ENCODE measurements at regions not wholly inside any gene's neighbourhood (a gene's known extent, or its start where the extent isn't known, plus 50 kb on each side); places are given as distances from the start of the nearest gene placed in this dataset.

DNA sequence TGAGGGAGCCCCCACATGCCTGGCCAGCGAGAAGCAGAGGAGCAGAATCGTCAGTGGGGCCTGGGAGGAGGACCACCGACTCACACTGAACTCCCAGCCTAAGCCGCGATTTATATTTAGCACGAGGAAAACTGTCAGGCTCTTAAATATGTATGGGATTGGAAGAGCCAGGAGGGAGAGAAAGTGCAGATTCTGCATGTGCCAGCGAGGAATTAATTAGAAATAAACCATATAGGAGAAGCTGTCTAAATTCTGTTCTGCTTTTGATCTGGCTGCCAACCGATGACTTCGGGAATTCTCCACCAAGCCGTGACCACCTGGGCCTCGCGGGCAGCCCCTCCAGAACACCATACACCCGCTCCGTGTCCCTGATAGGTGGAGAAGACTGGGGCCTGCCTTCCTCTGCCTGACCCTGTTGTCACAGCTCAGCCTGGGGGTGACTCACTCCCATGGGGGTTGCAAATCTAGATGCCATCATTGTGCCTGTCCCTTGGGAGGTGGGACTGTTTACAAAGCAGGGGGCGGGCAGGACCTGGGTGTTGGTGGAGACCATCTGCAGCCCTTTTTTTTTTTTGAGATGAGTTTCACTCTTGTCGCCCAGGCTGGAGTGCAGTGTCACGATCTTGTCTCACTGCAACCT, 91.1 kb upstream of the PMEPA1 start:
- H3K27me3 Mint-ChIP-seq (ENCODE audit: unreplicated experiment): peaks cover 11% of the 10 kb centered on the region
- peak overlapping the region; percentile 3 for H3K4me3 Mint-ChIP-seq (ENCODE audit: unreplicated experiment)
- no peaks in the 10 kb centered on the region for H3K36me3 Mint-ChIP-seq (ENCODE audit: unreplicated experiment)
- TF ChIP-seq, protein P1, sequence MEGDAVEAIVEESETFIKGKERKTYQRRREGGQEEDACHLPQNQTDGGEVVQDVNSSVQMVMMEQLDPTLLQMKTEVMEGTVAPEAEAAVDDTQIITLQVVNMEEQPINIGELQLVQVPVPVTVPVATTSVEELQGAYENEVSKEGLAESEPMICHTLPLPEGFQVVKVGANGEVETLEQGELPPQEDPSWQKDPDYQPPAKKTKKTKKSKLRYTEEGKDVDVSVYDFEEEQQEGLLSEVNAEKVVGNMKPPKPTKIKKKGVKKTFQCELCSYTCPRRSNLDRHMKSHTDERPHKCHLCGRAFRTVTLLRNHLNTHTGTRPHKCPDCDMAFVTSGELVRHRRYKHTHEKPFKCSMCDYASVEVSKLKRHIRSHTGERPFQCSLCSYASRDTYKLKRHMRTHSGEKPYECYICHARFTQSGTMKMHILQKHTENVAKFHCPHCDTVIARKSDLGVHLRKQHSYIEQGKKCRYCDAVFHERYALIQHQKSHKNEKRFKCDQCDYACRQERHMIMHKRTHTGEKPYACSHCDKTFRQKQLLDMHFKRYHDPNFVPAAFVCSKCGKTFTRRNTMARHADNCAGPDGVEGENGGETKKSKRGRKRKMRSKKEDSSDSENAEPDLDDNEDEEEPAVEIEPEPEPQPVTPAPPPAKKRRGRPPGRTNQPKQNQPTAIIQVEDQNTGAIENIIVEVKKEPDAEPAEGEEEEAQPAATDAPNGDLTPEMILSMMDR (IDR thresholded peaks at IDR 0.05; ENCODE audit: partially characterized antibody, unreplicated experiment): no peak
- H3K27ac Mint-ChIP-seq (ENCODE audit: unreplicated experiment): no peak overlapping the region
- H3K4me1 Mint-ChIP-seq (ENCODE audit: low read depth, unreplicated experiment): peaks cover 22% of the 10 kb centered on the region
- H3K9me3 Mint-ChIP-seq (ENCODE audit: unreplicated experiment): peaks cover 2% of the 10 kb centered on the region
- DNase-seq: no peak

DNA sequence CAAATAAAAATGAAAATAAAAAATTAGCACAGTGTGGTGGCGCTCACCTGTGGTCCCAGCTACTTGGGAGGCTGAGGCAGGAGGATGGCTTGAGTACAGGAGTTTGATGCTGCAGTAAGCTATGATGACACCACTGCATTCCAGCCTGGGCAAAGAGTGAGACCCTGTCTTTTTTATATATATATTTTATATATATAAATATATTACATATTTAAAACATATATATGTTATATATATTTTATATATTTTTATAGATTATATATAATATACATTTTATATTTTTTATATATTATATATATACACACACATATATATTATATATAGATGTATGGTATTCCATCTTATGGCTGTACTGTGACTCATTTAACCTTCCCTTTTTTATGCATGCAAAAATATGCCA, 87.6 kb upstream of the PMEPA1 start:
- no peak for DNase-seq
- Mint-ChIP-seq H3K36me3 (ENCODE audit: unreplicated experiment) (no peaks in the 10 kb centered on the region), H3K9me3 (ENCODE audit: unreplicated experiment) (no peaks in the 10 kb centered on the region), H3K4me1 (ENCODE audit: low read depth, unreplicated experiment) (peaks cover 4% of the 10 kb centered on the region), H3K27me3 (ENCODE audit: unreplicated experiment) (peaks cover 4% of the 10 kb centered on the region), H3K4me3 (ENCODE audit: unreplicated experiment) (no peak overlapping the region), H3K27ac (ENCODE audit: unreplicated experiment) (no peak overlapping the region)
- TF ChIP-seq, protein P1 (IDR thresholded peaks at IDR 0.05; ENCODE audit: partially characterized antibody, unreplicated experiment): no peak

DNA sequence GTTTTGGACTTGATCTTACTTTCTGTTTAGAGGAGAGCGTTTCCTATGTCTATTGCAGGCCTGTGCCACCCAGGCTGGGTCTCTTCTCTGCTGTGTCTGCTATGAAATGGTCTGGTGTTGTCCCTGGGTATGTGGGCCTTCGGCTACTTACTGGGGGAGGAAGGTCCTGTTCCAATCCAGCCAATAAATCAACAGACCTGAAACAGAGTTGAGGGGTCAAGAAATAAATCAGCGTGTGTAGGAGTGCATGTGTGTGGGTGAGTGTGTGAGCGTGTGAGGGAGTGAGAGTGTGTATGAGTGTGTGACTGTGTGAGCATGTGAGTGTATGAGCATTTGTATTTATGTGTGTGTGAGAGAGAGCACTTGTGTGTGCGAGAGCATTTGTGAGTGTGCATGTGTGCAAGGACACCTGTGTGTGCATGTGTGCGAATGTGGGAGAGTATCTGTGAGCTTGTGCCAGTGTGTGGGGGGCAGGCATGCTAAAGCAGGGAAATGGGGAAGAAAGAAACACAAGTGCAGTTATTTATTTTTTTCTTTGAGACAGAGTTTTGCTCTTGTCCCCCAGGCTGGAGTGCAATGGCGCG, 86.3 kb upstream of the PMEPA1 start:
- H3K4me1 Mint-ChIP-seq (ENCODE audit: low read depth, unreplicated experiment): peaks cover 5% of the 10 kb centered on the region
- no peak for DNase-seq
- no peak overlapping the region for H3K27ac Mint-ChIP-seq (ENCODE audit: unreplicated experiment)
- no peak overlapping the region for H3K4me3 Mint-ChIP-seq (ENCODE audit: unreplicated experiment)
- TF ChIP-seq, protein P1 (IDR thresholded peaks at IDR 0.05; ENCODE audit: partially characterized antibody, unreplicated experiment): no peak
- H3K27me3 Mint-ChIP-seq (ENCODE audit: unreplicated experiment): peaks cover 4% of the 10 kb centered on the region
- no peaks in the 10 kb centered on the region for H3K9me3 Mint-ChIP-seq (ENCODE audit: unreplicated experiment)
- no peaks in the 10 kb centered on the region for H3K36me3 Mint-ChIP-seq (ENCODE audit: unreplicated experiment)

DNA sequence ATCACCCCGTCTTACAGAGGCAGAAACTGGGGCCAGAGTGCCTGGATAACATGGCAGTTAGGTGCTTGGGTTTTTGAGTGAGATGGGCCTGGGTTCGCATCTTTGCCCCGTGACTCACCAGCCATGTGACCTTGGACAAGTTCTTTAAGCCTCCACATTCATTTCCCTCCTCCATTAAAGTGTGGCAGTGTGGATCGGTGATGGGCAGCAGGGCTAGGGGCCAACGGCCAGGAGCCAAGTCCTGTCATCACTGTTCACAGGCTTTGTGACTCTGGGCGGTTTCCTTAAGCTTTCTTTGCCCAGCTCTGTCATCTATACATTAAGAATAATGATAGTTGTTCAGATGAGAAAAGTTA, 85.5 kb upstream of the PMEPA1 start:
- H3K4me3 Mint-ChIP-seq (ENCODE audit: unreplicated experiment): no peak overlapping the region
- no peak for DNase-seq
- H3K27me3 Mint-ChIP-seq (ENCODE audit: unreplicated experiment): peaks cover 4% of the 10 kb centered on the region
- TF ChIP-seq, protein P1 (IDR thresholded peaks at IDR 0.05; ENCODE audit: partially characterized antibody, unreplicated experiment): no peak
- H3K27ac Mint-ChIP-seq (ENCODE audit: unreplicated experiment): no peak overlapping the region
- no peaks in the 10 kb centered on the region for H3K9me3 Mint-ChIP-seq (ENCODE audit: unreplicated experiment)
- H3K36me3 Mint-ChIP-seq (ENCODE audit: unreplicated experiment): no peaks in the 10 kb centered on the region
- peaks cover 2% of the 10 kb centered on the region for H3K4me1 Mint-ChIP-seq (ENCODE audit: low read depth, unreplicated experiment)

DNA sequence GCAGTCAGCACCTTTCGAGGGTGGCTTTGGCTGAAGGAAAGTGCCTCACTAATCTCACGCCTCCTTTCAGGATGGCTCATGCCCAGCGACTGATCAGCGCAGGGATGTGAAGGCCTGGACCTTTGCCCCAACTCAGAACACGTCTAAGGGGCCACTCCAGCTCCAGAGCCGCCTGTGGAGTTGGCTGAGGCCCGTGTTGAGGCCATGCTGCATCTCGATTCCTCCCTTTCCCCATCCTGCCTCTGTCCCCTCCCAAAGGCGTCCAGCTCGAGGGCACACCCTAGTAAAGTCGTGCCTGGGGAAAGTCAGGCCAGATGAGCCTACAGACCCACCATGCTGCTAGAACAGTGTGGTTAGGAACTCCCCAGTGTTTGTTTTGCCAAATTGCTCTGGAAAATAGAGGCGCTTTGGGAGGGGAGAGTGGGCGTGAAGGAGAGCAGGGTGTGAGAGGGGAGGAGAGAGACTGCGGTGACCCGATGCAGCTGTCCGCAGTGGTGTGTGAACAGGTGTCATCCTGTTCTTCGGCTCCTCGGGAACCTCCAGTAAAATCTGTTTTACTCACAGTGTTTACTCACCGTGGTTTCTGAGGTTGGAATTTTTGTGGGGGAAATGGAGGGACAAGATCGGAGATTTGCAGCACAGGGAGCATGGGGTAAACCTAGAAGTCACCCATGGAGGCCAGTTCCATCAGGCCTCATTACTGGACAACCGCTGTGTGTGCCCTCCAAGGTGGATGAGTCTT, 85.0 kb upstream of the PMEPA1 start:
- H3K4me1 Mint-ChIP-seq (ENCODE audit: low read depth, unreplicated experiment): peaks cover 2% of the 10 kb centered on the region
- H3K27me3 Mint-ChIP-seq (ENCODE audit: unreplicated experiment): peaks cover 4% of the 10 kb centered on the region
- no peak overlapping the region for H3K4me3 Mint-ChIP-seq (ENCODE audit: unreplicated experiment)
- H3K9me3 Mint-ChIP-seq (ENCODE audit: unreplicated experiment): no peaks in the 10 kb centered on the region
- TF ChIP-seq, protein P1 (IDR thresholded peaks at IDR 0.05; ENCODE audit: partially characterized antibody, unreplicated experiment): no peak
- H3K27ac Mint-ChIP-seq (ENCODE audit: unreplicated experiment): no peak overlapping the region
- no peak for DNase-seq
- no peaks in the 10 kb centered on the region for H3K36me3 Mint-ChIP-seq (ENCODE audit: unreplicated experiment)

Data from glutamatergic neuron (in vitro differentiated cells).